ENCODE measurements at regions not wholly inside any gene's neighbourhood (a gene's known extent, or its start where the extent isn't known, plus 50 kb on each side); places are given as distances from the start of the nearest gene placed in this dataset.

- TF ChIP-seq CTCF (IDR thresholded peaks at IDR 0.05; ENCODE audit: low read depth, low read length) = no peak
- no peak for DNase-seq
- H3K36me3 ChIP-seq = no peaks in the 10 kb centered on the region
- no peak overlapping the region for H3K27ac ChIP-seq
- no peaks in the 10 kb centered on the region for H3K27me3 ChIP-seq (ENCODE audit: insufficient read depth, low read depth, severe bottlenecking)
- H3K4me3 ChIP-seq (ENCODE audit: low read depth, low read length) = no peak overlapping the region
- H3K9me3 ChIP-seq (ENCODE audit: severe bottlenecking) = no peaks in the 10 kb centered on the region
Observed at GRCh38 chr13:109677206-109677605, 109.2 kb downstream of the IRS2 start.

DNA sequence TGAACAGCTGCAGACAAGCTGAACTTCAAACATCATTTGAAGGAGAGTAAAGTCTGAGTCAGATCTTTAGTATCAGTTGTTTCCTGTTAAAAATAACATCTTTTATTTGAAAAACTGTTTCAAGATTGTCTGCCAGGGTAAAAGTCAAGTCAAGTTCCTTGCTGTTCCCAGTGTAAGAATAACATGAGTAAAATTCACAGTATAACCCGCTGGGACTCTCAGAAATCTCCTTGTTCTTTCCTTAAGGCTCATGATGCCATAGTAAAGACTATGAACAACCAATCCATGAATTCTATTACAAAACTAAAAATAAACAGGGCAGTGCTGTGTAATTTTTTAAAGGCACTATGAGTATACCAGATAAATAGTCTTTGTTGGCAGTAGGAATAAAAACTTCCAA is 112.9 kb downstream of the IRS2 start:
- no peak overlapping the region for H3K27ac ChIP-seq
- H3K4me3 ChIP-seq (ENCODE audit: low read depth, low read length) = no peak overlapping the region
- H3K36me3 ChIP-seq = no peaks in the 10 kb centered on the region
- no peaks in the 10 kb centered on the region for H3K9me3 ChIP-seq (ENCODE audit: severe bottlenecking)
- no peak for TF ChIP-seq CTCF (IDR thresholded peaks at IDR 0.05; ENCODE audit: low read depth, low read length)
- H3K27me3 ChIP-seq (ENCODE audit: insufficient read depth, low read depth, severe bottlenecking) = no peaks in the 10 kb centered on the region
- DNase-seq = no peak

DNA sequence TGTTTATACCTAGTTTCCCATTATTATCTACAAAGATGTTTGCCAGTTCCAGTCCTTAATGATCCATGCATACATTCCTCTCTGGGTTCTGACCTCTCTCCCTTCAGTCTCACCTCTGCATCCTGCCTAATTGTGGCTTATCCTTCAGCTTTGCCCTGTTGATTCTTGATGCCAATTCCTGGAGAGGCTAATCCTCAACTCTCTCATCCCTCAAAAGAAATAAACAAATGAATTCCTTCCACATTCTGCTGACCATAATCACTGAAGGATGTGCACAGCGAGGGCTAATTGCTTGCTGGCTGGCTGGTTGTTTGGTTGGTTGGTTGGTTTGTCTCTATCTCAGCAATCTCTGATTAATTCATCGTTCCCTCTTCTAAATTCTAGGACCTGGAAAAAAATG is 113.8 kb downstream of the IRS2 start:
- DNase-seq = no peak
- Histone ChIP-seq H3K9me3 (ENCODE audit: severe bottlenecking) (no peaks in the 10 kb centered on the region), H3K27me3 (ENCODE audit: insufficient read depth, low read depth, severe bottlenecking) (no peaks in the 10 kb centered on the region), H3K4me3 (ENCODE audit: low read depth, low read length) (no peak overlapping the region), H3K36me3 (no peaks in the 10 kb centered on the region), H3K27ac (no peak overlapping the region)
- TF ChIP-seq CTCF (IDR thresholded peaks at IDR 0.05; ENCODE audit: low read depth, low read length) = no peak

- Histone ChIP-seq H3K9me3 (ENCODE audit: severe bottlenecking) (no peaks in the 10 kb centered on the region), H3K27me3 (ENCODE audit: insufficient read depth, low read depth, severe bottlenecking) (no peaks in the 10 kb centered on the region), H3K4me3 (ENCODE audit: low read depth, low read length) (no peak overlapping the region), H3K36me3 (no peaks in the 10 kb centered on the region), H3K27ac (no peak overlapping the region)
- TF ChIP-seq CTCF (IDR thresholded peaks at IDR 0.05; ENCODE audit: low read depth, low read length) = no peak
- DNase-seq = no peak
Observed at GRCh38 chr13:109671919-109672318, 114.5 kb downstream of the IRS2 start.

DNA sequence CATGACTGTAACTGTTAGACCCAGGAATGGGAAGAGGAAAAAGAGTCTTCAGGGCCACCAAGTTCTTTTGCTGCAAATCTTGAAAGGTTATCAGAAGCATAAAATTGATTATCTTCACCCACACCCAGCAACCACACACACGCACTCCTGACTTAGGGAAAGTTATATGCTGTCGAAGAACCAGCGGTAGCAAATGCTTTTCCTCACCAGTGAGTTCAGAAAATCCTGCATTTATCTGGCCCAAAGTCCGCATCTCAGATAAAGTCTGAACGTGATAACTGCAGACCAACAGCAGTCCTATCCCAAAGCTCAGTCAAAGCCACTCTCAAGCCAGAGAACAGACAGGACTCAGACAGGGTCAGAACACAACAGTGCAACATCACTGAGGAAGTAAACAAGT is 115.6 kb downstream of the IRS2 start:
- H3K4me3 ChIP-seq (ENCODE audit: low read depth, low read length) = no peak overlapping the region
- no peak for TF ChIP-seq CTCF (IDR thresholded peaks at IDR 0.05; ENCODE audit: low read depth, low read length)
- no peaks in the 10 kb centered on the region for H3K27me3 ChIP-seq (ENCODE audit: insufficient read depth, low read depth, severe bottlenecking)
- no peaks in the 10 kb centered on the region for H3K36me3 ChIP-seq
- H3K27ac ChIP-seq = no peak overlapping the region
- no peaks in the 10 kb centered on the region for H3K9me3 ChIP-seq (ENCODE audit: severe bottlenecking)
- DNase-seq = no peak

- H3K9me3 ChIP-seq (ENCODE audit: severe bottlenecking) = no peaks in the 10 kb centered on the region
- no peaks in the 10 kb centered on the region for H3K36me3 ChIP-seq
- no peaks in the 10 kb centered on the region for H3K27me3 ChIP-seq (ENCODE audit: insufficient read depth, low read depth, severe bottlenecking)
- H3K27ac ChIP-seq = no peak overlapping the region
- no peak for TF ChIP-seq CTCF (IDR thresholded peaks at IDR 0.05; ENCODE audit: low read depth, low read length)
- no peak overlapping the region for H3K4me3 ChIP-seq (ENCODE audit: low read depth, low read length)
- no peak for DNase-seq
Observed at GRCh38 chr13:109669956-109670355, 116.4 kb downstream of the IRS2 start.
